ENCODE measurements at regions not wholly inside any gene's neighbourhood (a gene's known extent, or its start where the extent isn't known, plus 50 kb on each side); places are given as distances from the start of the nearest gene placed in this dataset.

GRCh38 chr9:117511852-117512481, 97.1 kb upstream of the ASTN2 start:
- intact Hi-C loops (cut with DNase I): no loop called here
- Histone ChIP-seq H3K4me1 (no peaks in the 10 kb centered on the region), H3K9me3 (no peaks in the 10 kb centered on the region), H3K27me3 (no peaks in the 10 kb centered on the region), H3K27ac (no peak overlapping the region), H3K36me3 (no peaks in the 10 kb centered on the region), H3K4me3 (no peak overlapping the region)
- DNase-seq (ENCODE audit: extremely low spot score in 2 of 2): no peak
- TF ChIP-seq CTCF (IDR thresholded peaks at IDR 0.05) (no peak), POLR2AphosphoS5 (IDR thresholded peaks at IDR 0.05; ENCODE audit: insufficient read depth in 1 of 2, low read depth in 1 of 2) (no peak), POLR2A (IDR thresholded peaks at IDR 0.05) (no peak)

GRCh38 chr9:117496307-117496706, 81.5 kb upstream of the ASTN2 start:
- Histone ChIP-seq H3K27me3 (no peaks in the 10 kb centered on the region), H3K36me3 (no peaks in the 10 kb centered on the region), H3K4me3 (no peak overlapping the region), H3K9me3 (no peaks in the 10 kb centered on the region), H3K27ac (no peak overlapping the region), H3K4me1 (no peaks in the 10 kb centered on the region)
- no peak for DNase-seq (ENCODE audit: extremely low spot score in 2 of 2)
- intact Hi-C loops (cut with DNase I): no loop called here
- TF ChIP-seq POLR2A (IDR thresholded peaks at IDR 0.05) (no peak), POLR2AphosphoS5 (IDR thresholded peaks at IDR 0.05; ENCODE audit: insufficient read depth in 1 of 2, low read depth in 1 of 2) (no peak), CTCF (IDR thresholded peaks at IDR 0.05) (no peak)

GRCh38 chr9:117494401-117495090, 79.7 kb upstream of the ASTN2 start:
- Histone ChIP-seq H3K9me3 (no peaks in the 10 kb centered on the region), H3K4me3 (no peak overlapping the region), H3K4me1 (no peaks in the 10 kb centered on the region), H3K27me3 (no peaks in the 10 kb centered on the region), H3K36me3 (no peaks in the 10 kb centered on the region), H3K27ac (no peak overlapping the region)
- TF ChIP-seq POLR2AphosphoS5 (IDR thresholded peaks at IDR 0.05; ENCODE audit: insufficient read depth in 1 of 2, low read depth in 1 of 2) (no peak), CTCF (IDR thresholded peaks at IDR 0.05) (no peak), POLR2A (IDR thresholded peaks at IDR 0.05) (no peak)
- intact Hi-C loops (cut with DNase I): no loop called here
- DNase-seq (ENCODE audit: extremely low spot score in 2 of 2): no peak

- Histone ChIP-seq H3K36me3 (no peaks in the 10 kb centered on the region), H3K27ac (no peak overlapping the region)
- DNase-seq (ENCODE audit: extremely low spot score in 2 of 2): no peak
These were observed 77.6 kb upstream of the ASTN2 start for GRCh38 chr9:117492476-117492875.

More at GRCh38 chr9:117492476-117492875, 77.6 kb upstream of the ASTN2 start:
- Histone ChIP-seq H3K27me3 (no peaks in the 10 kb centered on the region), H3K4me1 (no peaks in the 10 kb centered on the region), H3K4me3 (no peak overlapping the region), H3K9me3 (no peaks in the 10 kb centered on the region)
- no peak for TF ChIP-seq CTCF (IDR thresholded peaks at IDR 0.05)
- no peak for TF ChIP-seq POLR2A (IDR thresholded peaks at IDR 0.05)
- TF ChIP-seq POLR2AphosphoS5 (IDR thresholded peaks at IDR 0.05; ENCODE audit: insufficient read depth in 1 of 2, low read depth in 1 of 2): no peak
- intact Hi-C loops (cut with DNase I): no loop called here
